ENCODE measurements at regions not wholly inside any gene's neighbourhood (a gene's known extent, or its start where the extent isn't known, plus 50 kb on each side); places are given as distances from the start of the nearest gene placed in this dataset.

DNA sequence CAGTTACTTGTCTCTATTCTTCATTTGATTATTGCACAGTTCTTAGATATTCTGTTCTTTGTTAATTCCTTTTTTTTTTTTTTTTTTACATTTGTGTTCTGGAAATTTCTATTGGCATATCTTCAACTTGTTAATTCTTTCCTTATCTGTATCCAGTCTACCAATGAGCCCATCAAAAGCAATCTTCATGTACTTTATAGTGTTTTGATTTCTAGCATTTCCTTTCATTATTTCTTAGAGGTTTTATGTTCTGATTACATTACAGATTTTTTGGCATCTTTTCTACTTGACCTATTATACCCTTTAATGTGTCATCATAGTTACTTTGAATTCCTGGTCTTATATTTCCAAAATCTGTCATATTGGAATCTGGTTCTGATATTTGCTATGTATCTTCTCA is 2194.8 kb downstream of the PCDH9 start:
- DNase-seq (ENCODE audit: low read depth): no peak

DNA sequence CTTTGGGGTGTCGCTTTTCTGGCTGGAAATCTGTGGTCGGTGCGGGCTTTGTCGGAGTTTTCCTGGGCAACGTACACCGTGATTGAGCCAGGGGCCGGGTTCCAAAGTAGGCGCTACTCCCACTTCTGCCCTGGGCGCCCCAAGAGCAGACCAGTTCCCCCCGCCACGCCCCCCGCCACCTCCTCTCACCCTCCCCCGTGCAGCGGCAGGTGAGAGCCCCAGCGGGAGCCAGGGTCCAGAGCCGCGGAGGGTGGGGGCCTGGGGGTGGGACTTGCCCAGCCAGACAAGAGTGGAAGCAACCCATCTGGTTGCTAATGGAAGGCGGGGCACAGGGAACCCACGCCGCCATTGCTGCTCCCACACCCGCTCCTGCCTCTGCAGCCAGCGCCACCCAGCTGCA is 2195.9 kb downstream of the PCDH9 start:
- DNase-seq (ENCODE audit: low read depth): no peak

DNA sequence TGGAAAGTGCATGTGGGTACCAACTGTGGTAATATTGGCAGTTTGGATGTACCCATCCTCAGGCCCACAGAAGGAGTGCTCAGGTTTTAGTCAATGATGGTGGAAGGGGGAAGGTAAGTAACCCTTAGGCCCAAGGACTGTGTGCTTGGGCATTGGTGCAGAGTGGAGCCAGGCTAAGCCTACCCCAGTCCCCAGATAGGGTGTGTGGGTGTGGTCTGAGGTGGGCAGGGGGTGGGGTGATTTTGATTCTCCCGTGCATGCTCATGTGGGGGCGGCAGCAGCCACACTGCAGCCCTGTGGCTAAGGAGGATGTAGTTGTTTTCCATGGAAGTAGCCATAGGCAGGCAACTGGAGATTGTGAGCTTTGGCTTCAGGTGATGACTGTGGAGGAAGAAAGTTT is 2197.3 kb downstream of the PCDH9 start:
- no peak for DNase-seq (ENCODE audit: low read depth)

DNA sequence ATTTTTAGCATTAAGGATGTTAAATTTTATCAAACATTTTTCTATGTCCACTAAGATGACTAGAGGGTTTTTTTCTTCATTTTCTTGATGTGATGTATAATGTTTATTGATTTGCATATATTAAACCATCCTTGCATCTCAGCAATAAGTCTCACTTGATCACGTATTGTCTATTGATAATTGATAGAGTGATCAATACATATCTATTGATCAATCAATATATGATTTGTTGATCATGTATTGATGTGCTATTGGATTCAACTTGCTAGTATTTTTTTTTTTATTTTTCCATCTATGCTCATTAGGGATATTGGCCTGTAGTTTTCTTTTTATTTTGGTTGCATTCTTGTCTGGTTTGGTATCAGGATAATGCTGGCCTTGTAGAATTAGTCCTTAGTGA is 2202.0 kb downstream of the PCDH9 start:
- DNase-seq (ENCODE audit: low read depth): no peak

DNA sequence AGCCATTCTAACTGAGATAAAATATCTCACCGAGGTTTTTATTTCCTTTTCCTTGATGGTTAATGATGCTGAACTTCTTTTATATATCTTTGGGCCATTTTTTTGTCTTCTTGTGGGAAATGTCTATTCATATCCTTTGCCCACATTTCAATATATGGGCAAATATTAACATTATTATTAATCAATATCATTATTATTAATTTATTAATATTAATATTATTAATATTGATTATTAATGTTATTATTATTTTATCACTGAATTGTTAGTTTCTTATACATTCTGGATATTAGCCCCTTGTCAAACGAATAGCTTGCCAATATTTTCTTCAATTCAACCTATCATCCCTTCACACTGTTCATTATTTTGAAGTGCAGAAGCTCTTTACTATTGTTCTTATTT is 2203.6 kb downstream of the PCDH9 start:
- DNase-seq (ENCODE audit: low read depth): no peak

DNA sequence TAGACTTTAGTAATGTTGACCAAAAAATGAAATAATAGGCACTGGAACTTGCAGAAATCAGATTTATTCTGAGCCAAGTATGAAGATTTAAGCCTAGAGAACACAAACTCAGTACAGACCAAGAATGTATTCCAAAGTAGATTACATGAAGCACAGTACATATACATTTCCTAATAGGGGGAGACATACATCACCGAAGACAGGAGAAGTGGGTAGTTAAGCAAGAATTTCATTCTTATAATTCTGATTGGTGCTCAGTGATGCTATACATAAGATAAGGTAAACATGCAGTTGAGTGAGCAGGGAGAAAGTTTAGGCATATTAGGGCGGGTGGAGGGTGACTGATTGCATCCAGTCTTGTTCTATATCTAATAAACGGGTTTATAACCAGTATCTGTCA is 2218.8 kb downstream of the PCDH9 start:
- no peak for DNase-seq (ENCODE audit: low read depth)

DNA sequence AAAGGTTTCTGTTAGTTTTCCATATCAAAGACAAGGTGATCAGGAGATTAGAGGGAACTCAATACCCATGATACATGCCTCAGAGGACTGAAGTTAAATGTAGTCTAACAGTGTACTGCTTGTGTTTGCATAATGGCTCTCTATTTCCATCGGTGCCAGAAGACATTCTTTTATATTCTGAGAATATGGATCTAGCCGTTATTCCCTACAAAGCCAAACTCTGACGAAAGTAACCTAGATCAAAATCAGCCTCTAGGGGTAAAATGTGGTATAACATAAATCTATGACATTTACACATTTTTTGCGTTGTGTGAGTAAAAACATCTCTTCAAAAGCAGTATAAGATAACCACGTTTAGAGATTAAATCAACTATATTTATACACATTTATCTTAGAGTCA is 2232.7 kb downstream of the PCDH9 start:
- DNase-seq (ENCODE audit: low read depth): no peak

DNA sequence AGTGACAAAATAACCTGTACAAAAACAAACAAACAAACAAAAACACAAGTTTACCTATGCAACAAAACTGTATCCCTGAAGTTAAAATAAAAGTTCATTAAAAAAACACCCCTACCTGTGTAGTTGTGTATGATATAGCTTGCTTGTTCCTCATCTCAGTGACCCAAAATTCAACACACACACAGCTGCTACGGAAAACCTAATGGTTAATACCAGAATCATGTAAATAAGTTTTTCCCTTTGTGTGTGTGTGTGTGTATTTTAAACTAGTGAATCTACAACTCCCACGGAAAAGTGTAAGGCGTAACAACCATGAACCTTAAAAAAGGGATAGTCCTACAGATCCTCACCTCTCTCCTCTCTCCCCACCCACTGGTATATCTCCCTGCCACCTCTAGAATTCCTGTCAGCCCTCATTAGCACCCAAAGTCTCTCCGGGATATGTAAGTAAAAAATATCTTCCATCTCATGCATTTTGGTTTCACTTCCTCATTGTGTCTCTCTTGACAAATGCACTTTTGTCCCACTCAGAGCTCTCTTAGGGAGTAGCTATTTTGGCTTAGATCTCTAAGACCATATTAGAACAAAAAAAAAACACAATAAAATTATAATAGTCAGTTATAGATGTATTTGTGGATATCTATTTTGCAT is 2236.5 kb downstream of the PCDH9 start:
- peak; percentile 3 for DNase-seq (ENCODE audit: low read depth)

DNA sequence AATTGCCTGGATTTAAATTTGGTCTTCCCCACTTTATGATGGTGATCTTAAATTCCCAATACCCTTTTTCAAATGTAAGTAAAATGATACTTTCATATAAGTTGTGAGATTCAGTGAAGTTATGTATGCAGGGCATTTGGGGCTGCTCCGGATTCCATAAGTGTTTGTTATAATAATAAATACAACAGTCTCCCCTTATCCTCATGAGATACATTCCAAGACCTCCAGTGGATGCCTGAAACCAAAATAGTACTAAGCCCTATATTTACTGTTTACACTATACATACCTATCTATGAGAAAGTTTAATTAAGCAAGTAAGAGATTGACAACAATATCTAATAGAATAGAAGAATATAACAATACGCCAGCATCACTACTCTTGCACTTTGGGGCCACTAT is 2237.8 kb downstream of the PCDH9 start:
- DNase-seq (ENCODE audit: low read depth): no peak

DNA sequence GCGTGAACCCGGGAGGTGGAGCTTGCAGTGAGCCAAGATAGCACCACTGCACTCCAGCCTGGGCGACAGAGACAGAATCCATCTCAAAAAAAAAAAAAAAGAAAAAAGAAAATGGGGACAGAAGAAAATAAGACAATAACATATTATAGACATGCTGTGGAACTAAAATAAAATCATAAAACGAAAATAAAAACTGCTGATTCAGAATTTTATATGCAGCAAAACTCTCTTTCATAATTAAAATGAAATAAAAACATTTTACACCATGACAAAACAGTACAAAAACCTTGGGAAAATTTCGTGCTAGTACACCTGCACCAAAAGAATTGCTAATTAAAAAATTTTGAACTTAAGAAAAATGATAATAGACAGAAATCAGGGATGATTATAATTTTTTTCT is 2245.1 kb downstream of the PCDH9 start:
- DNase-seq (ENCODE audit: low read depth): no peak

DNA sequence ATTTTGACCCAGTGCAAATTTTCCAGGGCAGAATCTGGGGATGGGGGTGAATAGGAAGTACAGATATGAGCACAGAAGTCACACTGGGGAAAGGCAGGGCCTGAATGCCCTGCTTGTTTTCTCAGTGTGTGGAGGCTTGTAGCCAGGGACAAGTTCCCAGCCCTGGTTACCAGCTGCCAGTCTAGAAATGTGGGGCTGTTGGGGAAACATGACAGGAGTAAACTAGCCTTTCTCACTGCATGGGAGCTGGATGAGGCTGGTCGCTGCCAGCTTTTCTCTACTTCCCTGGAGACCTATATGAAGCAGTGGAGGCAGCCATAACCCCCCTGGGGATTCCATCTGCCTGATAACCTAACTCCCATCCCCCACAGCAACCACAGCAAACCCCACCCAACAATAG is 2267.7 kb downstream of the PCDH9 start:
- DNase-seq (ENCODE audit: low read depth): no peak

DNA sequence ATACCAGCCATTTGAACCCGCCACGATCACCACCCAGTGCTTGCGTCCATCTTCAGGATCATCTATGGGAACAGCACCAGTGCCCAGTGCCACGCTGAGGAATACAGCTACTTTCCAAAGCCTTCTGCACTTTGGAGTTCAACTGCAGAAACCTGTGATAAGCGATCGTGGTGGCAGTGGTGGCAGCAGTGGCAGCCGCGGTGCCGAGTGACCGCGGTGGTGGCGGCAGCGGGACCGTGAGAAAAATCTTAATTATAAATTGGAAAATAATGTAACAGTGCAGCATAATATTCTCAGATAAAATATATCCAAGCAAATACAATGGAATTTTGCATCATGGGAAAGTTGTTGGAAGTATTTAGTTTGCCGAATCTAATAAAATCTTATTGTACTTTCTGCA is 2270.9 kb downstream of the PCDH9 start:
- no peak for DNase-seq (ENCODE audit: low read depth)

DNA sequence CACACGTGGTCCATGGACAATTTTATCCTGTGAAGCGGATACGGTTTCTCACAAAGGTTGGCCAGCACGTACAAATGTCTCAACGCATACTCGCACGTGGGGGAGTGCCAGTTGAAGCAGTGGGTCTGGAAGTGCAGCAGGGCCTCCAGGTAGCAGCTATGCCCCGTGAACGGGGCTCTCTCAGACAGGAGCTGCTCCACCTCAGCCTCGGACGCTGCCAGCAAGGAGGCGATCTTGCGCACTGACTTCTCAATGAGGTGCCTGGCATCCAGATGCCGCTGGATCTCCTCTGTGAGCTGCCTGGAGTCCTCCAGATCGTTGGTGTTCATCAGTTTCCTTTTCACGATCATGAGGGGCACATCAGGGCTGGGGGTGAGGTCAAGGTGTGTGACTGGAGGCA is 2272.0 kb downstream of the PCDH9 start:
- DNase-seq (ENCODE audit: low read depth): no peak

DNA sequence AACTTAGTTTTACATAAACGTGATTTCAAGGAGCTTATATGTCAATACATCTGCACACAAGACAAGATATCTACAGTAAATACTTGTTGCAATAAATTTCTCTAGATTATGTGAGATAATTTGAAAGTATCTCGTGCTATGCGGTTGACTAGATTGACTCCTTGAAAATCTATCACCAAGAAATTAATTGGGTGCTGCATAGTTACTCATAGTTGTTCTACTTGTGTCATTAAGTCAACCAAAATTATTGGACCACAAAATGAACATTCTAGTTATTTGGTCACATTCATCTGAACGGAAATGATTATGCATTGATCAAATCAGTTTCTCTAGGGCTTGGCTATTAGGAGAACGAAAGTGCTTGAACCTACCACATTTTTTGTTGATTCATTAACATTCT is 2291.5 kb downstream of the PCDH9 start:
- DNase-seq (ENCODE audit: low read depth): no peak

DNA sequence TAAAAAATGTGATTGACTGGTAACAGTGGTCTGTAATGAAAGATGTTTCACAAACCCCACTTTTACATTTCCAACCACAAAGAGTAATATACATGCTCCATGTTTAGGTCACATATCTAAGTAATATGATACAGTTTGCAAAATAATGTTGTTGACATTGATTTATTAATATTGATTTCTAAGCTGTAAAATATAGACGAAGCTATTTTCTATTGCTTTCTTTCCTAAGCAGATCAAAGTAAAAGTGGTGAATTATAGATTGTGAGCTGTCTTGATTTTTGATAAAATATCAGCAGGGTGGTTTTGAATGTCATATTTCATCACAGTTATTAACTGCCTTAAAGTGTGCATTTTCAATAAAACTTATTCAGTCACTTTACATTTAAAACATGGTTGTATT is 2292.8 kb downstream of the PCDH9 start:
- DNase-seq (ENCODE audit: low read depth): no peak

DNA sequence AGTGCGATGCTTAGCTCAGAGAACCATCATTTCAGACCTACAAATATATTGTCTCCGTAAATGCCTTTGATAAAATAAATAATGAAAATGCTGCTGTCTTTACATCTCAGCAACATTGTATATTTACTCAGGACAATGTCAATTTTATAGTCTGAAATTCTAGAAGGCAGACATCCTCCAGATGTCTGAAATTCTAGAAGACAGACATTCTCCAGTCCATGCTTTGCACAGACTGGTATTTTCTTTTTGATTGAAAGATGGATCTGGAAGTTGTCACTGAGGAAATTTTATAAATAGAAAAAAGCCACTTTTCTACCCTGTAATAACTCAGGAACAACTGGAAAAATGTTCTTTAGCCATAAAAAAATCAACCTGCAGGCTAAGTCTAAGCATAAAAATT is 2293.3 kb downstream of the PCDH9 start:
- no peak for DNase-seq (ENCODE audit: low read depth)

DNA sequence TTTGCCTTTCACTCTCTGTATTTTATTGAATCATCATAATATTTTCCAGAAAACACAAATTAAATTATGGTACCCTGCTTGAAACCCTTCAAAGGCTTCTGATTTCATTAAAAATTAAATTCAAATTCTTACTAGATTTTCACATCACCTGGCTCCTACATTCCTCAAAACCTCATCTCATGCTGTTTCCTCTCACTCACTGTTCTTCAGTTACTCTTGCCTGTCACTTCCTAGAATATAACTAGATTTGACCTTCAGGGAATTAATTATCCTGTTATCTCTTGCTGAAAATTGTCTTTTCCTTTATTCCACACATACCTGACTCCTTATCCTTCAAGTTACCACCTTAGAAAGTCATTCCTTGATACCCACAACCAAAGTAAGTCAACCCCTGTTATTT is 2294.7 kb downstream of the PCDH9 start:
- DNase-seq (ENCODE audit: low read depth): no peak

DNA sequence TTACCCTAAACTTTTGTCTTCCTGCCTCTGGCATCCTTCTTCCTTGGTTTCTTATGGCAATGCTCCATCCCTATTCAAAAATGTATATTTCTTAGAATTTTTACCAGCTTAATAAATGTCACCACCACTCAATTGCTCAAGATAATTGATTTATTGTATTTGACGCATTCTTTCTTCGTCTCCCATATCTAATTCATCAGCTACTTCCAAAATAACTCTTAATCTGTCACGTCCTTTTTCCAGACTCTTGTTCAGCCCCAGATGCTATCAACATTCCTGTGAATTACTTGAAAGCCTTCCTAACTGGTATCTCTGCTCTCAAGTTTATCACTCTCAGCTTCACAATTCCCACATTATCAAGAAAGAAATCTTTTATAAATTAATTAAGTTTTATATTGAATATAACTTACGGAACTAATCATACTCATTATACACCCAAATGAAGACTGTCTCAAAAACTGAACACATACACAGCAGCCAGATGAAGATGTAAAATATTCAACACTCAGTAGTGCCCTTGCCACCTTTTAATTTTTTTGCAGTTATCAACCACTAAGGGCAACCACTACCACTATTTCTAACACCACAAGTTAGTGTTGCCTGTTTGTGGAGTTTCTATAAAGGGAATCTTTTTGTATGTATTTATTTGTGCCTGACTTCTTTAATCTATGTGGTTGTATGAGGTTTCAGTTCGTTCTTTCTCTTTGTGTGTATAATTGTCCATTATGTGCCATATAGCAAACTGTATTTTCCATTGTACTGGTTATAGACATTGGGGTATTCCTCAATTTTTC is 2295.4 kb downstream of the PCDH9 start:
- DNase-seq (ENCODE audit: low read depth): no peak

DNA sequence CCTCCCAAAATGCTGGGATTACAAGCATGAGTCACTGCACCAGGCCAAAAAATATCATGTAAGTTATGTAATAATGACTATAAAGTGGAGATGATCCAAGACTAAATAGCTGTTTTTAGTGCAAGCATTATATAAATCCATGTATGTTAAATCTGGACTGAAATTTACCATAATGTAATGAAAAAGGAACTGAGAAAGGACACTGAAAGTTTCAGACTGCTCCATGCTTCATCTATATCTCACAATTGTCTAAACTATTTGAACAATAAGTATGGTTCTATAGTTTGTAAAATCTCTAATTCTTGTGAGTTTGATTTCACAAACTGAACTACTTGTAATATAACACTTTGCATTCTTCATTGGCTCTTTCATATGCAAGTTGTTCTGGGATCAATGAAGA is 2299.5 kb downstream of the PCDH9 start:
- DNase-seq (ENCODE audit: low read depth): no peak

DNA sequence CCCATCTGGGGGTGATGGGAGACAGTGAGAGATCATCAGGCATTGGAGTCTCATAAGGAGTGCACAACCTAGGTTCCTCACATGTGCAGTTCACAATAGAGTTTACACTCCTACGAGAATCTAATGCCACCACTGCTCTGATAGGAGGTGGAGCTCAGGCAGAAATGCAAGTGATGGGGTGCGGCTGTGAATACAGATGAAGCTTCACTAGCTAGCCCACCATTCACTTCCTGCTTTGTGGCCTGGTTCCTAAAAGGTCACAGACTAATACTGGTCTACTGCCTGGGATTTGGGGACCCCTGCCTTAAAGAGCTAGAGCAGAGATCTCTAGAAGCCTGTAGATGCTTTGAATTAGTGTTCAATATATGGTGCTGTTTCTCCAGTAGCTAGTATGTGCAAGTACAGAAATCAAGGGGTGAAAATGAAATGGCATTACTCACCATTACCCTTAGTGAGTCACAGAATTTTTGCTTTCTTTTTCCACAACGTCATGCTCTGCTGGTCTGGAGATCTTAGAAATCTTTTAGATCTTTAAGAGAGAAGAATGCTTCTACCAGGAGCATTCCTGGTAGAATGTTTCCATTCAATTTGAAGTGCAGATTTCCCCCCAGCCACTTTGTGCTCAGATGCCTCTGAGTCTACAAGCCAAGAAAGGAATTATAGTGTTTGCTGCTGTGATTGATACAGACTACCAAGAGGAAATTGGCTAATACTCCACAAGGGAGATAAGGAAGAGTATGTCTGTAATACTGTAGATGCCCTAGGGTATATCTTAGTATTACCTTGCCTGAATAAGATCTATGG is 2301.2 kb downstream of the PCDH9 start:
- peak; percentile 32 for DNase-seq (ENCODE audit: low read depth)

DNA sequence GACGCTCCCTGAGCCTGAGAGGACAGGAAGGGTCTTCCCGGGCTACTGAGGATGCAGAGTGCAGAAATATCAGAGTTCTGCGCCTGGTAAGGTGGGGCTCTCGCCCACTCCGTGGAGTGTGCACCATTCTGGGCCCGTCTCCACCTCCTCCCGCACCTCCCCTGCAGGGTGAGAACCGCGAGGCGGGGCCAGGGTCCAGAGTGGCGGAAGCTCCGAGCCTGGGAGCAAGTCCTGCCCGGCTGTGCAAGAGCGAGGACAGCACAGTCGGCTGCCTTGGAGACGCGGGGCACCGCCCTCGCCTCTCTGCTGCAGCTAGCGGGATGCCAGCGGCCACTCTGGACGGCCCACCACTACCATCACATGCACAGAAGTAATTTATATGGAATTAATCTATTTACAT is 2304.4 kb downstream of the PCDH9 start:
- no peak for DNase-seq (ENCODE audit: low read depth)

DNA sequence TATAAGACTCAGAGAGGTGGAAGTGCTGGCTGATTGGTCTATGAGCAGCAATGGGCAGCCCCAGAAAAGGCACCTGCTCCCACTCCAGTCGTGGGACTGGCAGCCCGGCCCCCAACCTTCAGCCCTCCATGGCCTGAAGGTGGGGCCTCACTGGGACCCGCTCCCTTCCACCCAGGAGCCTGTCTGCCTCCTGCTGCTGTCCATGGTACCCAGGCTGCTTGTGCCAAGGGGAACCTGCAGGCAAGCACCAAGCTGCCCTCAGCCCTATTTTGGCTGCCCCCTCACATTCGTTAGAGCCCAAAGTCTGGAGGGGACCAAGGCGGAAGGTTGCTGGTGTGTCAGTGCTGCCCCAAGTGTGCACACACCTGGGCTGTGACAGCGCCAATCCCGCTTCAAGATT is 2304.9 kb downstream of the PCDH9 start:
- peak; percentile 2 for DNase-seq (ENCODE audit: low read depth)

DNA sequence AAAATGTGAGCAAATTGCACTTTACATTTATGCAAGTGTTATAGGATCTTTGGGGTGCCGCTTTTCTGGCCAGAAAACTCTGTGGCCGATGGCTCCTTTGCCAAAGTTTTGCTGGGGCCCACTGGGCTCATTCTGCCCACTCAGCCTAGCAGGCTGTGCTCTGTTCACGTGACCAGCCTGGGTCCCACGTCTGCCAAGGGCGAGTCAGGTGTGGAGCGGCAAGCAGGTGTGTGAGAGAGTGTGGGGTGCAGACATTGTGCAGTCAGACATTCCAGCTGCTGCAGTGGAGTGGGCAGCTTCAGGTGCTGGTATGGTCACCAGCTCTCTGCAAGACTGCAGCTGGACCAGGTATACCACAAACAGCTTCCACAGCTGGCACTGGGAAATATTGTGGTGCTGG is 2305.7 kb downstream of the PCDH9 start:
- DNase-seq (ENCODE audit: low read depth): no peak
